Islet of Langerhans (tissue), 1 donor: ENCODE measurements at regions not wholly inside any gene's neighbourhood (a gene's known extent, or its start where the extent isn't known, plus 50 kb on each side); places are given as distances from the start of the nearest gene placed in this dataset.

Source experiments
- FAIRE-seq: peaks from one replicate; lab custom pipeline; 2011; peaks lifted over from hg19 to GRCh38; lab: Jason Lieb, UNC

DNA sequence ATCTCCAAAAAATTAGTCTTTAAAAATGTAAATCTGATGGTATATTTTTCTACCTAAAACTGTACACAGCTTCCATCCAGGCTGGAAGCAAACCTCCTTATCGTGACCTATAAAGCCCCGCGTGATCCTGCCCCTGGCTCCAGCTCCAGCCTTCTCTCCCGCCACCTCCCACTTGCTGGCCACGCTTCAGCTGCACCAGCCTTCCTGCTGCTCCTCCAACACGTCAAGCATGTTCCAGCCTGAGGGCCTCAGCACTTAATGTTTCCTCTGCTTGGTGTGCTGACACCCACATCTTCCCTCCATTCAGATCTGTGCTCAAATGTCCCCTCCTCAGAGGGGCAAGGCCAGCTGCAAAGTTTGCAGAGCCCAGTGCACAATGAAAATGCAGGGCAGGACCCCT lies 123.5 kb upstream of the MAGI3 start:
- no peak for FAIRE-seq

DNA sequence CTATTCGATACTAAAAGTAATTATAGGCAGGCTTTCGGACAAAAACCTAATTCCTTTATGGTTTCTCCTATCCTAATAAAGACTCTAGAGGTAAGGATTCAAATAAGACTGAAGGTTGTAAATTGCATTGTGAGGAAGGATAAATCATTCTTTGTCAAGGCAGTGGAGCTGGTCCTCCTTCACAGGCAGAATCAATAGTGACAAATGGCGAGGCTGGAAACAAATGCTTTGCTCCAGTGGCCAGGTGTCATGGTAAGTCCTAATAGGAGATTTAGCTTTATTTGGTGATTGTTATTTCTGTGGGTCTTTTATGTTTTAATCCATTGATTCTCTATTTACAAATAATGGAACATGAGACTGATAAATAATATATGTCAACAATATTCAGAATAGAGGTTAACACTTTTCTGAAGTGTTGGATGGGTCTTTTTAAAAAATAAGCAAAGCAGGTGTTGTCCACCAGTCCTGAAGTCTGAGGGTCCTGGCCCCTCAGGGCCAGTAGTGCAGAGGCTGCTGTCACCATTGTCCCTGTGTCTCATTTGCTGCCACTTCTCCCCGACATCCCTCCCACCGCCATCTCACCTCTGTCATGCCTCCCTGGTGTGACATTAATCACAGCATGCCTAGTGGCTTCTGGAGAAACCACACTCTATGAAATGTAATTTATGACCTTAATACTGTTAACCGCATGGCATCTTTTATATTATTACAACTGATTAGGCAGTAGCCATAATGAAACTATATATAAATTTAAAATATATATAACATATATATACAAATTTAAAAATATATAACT lies 120.9 kb upstream of the MAGI3 start:
- no peak for FAIRE-seq

- FAIRE-seq: no peak
Observed at GRCh38 chr1:113271039-113271438, 119.3 kb upstream of the MAGI3 start.

GRCh38 chr1:113275083-113275482 lies 115.2 kb upstream of the MAGI3 start:
- no peak for FAIRE-seq

- FAIRE-seq: no peak
Observed at GRCh38 chr1:113275691-113276090, 114.6 kb upstream of the MAGI3 start.

DNA sequence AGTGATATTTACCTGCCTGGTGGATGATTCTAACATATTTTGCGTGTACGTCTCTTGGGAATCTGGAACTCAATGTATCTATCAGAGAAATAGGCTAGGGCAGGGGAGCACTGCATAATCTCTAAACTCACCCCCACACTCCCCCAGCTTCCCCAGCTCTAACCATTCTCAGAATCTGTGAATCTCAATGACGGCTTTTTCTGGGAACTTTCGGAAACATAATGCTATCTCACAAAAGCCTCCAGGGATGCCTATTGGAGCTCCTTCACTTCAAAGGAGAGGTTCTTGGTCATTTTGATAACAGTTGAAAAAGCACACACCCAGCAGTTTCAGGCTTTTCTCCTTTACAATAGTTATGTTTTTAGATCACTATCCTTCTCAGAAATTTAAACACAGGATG lies 113.8 kb upstream of the MAGI3 start:
- no peak for FAIRE-seq

GRCh38 chr1:113278371-113278770 lies 111.9 kb upstream of the MAGI3 start:
- FAIRE-seq: no peak

DNA sequence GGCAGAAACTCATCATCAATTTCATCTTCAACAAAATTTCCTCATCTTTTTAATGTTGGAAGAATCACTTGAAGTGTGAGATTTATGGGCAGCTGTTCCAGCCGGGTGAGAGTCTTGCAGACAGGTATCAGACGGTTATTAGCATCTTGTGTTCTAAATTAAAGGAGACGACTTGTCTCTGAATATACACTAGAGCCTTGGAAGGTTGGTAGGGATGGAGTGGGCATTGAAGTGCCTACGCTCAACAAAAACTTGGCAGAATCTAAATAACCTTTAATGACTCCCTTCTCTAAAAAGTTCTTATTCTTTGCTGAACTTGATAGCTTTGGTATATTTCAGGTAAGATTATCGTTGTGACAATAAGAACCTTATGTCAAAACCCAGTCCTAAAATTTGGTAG lies 111.5 kb upstream of the MAGI3 start:
- FAIRE-seq: no peak

GRCh38 chr1:113279776-113280391 lies 110.4 kb upstream of the MAGI3 start:
- no peak for FAIRE-seq

- FAIRE-seq: no peak
Observed at GRCh38 chr1:113280581-113280980, 109.7 kb upstream of the MAGI3 start.

- FAIRE-seq: no peak
Observed at GRCh38 chr1:113281550-113281949, 108.8 kb upstream of the MAGI3 start.

GRCh38 chr1:113282008-113282892 lies 108.1 kb upstream of the MAGI3 start:
- no peak for FAIRE-seq

- no peak for FAIRE-seq
Observed at GRCh38 chr1:113282893-113283285, 107.4 kb upstream of the MAGI3 start.

DNA sequence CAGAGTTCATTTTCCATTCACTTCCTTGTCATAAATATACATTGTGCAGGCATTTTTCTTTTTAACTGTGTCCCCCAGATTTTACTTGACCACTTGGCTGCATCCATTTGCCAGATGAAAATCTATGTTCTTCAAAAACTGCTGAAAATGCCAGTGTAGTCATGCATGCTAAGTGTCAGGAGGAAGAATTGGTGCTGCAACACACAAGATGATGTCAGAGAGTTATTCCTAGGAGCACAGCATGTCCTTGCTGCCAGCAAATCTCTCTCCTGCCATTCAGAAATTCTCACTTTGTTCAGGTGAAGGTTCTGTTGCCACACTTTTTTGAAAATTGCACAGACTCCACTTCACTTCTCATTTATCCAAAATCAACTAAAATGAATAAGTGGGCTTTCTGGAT lies 106.4 kb upstream of the MAGI3 start:
- FAIRE-seq: no peak

- FAIRE-seq: no peak
Observed at GRCh38 chr1:113286156-113286555, 104.2 kb upstream of the MAGI3 start.

GRCh38 chr1:113291777-113292602 lies 98.3 kb upstream of the MAGI3 start:
- no peak for FAIRE-seq

DNA sequence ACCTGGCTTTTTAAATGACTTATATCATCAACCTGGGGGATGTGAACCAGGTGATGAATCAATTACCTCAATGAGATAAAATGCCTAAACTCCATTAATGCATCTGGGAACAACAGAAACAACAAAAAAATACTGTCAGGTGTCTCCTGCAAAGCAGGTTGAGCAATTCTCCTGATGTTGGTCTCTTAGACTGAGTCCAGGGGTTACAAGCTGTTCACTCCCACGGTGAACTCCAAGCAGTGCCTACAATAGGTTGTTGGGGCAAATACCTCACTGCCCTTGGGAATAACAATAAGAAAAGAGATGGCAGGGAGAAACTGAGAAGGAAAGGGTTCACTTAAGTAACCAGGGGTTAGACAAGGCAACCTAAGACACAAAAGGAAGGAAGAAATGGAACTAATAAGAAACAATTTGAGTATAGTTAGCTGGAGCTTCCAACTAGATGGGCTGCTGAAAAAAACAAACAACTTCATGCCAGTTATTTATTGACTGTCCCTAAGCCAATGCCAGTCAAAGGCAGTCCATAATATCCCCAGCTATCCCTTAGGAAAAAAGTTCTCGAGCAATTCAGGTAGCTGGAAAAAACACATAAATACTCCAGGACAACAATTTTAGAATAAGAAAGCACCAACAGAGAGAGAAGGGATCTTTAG lies 97.6 kb upstream of the MAGI3 start:
- FAIRE-seq: no peak

DNA sequence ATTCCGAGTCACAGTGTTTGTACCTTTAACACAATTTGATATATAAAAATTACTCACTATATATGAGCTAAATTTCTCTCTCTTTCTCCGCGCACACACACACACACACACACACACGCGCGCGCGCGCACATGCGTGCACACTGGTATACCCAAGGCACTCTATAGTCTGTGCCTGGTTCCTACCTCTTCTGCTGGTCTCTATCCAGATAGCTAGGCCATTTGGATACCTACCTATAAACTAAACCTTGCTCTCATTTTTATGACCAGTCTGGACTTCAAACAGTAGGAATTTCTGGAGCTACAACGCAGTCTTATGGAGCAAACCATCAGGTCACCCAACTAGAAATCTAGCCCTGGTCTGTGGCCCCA lies 97.1 kb upstream of the MAGI3 start:
- no peak for FAIRE-seq

GRCh38 chr1:113297749-113298148 lies 92.6 kb upstream of the MAGI3 start:
- no peak for FAIRE-seq

- no peak for FAIRE-seq
Observed at GRCh38 chr1:113298941-113299340, 91.4 kb upstream of the MAGI3 start.

GRCh38 chr1:113302636-113303035 lies 87.7 kb upstream of the MAGI3 start:
- FAIRE-seq: no peak

DNA sequence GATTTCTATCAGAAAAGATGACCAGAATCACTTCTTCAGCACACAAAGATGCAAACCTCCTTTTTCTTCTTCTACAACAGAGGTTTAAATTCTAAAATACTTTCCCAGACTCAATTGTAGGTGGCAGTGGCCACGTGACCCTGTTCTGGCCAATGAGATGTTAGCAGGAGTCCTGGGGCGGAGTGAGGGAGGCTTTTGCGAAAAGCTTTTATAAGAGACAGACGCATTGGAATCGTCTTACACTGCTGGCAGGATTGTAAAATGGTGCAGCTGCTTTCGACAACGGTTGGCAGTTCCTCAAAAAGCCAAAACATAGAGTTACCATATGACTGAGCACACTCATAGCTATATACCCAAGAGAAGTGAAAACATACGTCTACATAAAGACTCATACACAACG lies 87.0 kb upstream of the MAGI3 start:
- FAIRE-seq: no peak
